OCI-LY3 (cell line): ENCODE measurements at regions not wholly inside any gene's neighbourhood (a gene's known extent, or its start where the extent isn't known, plus 50 kb on each side); places are given as distances from the start of the nearest gene placed in this dataset.

ENCODE experiments used
- H2AFZ ChIP-seq: fragments of 200-600, 300-600 bp; shearing (Covaris generic); 2 replicates; pipeline ENCODE4 v1.6.0; 2014; ENCODE audit warnings: antibody characterized with exemption, low read depth, low read length
- H3K27ac ChIP-seq: fragments of 200-600, 300-600 bp; sonication (generic); 2 replicates; pipeline ENCODE4 v1.5.1; 2014; ENCODE audit warnings: mild to moderate bottlenecking, low read length, moderate library complexity, mixed read lengths
- H3K27me3 ChIP-seq: fragments of 200-600, 300-600 bp; sonication (generic); 2 replicates; pipeline ENCODE4 v1.6.1; 2014; ENCODE audit warnings: low read depth, low read length, mixed read lengths
- H3K36me3 ChIP-seq: fragments of 200-600, 300-600 bp; sonication (generic); replicated peaks from 2 replicates; pipeline ENCODE3; 2014; ENCODE audit warnings: low read depth, low read length, mixed read lengths
- H3K4me1 ChIP-seq: fragments of 300-600, 200-600 bp; sonication (generic); 2 replicates; pipeline ENCODE4 v1.6.1; 2014; ENCODE audit warnings: low read length, mixed read lengths
- H3K4me2 ChIP-seq: fragments of 200-600, 300-600 bp; sonication (generic); 2 replicates; pipeline ENCODE4 v1.6.1; 2014; ENCODE audit warnings: low read length, mixed read lengths
- H3K4me3 ChIP-seq: fragments of 300-600, 200-600 bp; sonication (generic); 2 replicates; pipeline ENCODE4 v1.5.1; 2014; ENCODE audit warnings: antibody characterized with exemption, mild to moderate bottlenecking, low read length, moderate library complexity
- H3K79me2 ChIP-seq: fragments of 300-600, 200-600 bp; shearing (Covaris generic); 2 replicates; pipeline ENCODE4 v1.6.1; 2014; ENCODE audit warnings: mild to moderate bottlenecking, low read length, mixed read lengths
- H3K9ac ChIP-seq: fragments of 300-600, 200-600 bp; shearing (Covaris generic); 2 replicates; pipeline ENCODE4 v1.6.0; 2014; ENCODE audit warnings: mild to moderate bottlenecking, low read length, moderate library complexity
- H3K9me3 ChIP-seq: fragments of 200-600, 300-600 bp; shearing (Covaris generic); 2 replicates; pipeline ENCODE4 v1.6.1; 2014; ENCODE audit warnings: low read length, mixed read lengths; ENCODE audit not compliant: insufficient read depth
- H4K20me1 ChIP-seq: fragments of 200-600, 300-600 bp; sonication (generic); 2 replicates; pipeline ENCODE4 v1.6.1; 2016; ENCODE audit warnings: low read length, mixed read lengths; ENCODE audit not compliant: insufficient read depth
- CTCF ChIP-seq: fragments of 200-600, 300-600 bp; sonication (generic); IDR thresholded peaks from 2 replicates; pipeline ENCODE4 v1.5.1; 2014; ENCODE audit warnings: antibody characterized with exemption, low read length, low read depth
- EZH2phosphoT487 ChIP-seq: fragments of 200-600 bp; shearing (Covaris generic); IDR thresholded peaks from 2 replicates; pipeline ENCODE4 v1.6.1; 2018; ENCODE audit warnings: antibody characterized with exemption, mixed run types, low read depth

GRCh38 chr2:78646533-78647364, 378.8 kb upstream of the REG3G start:
- no peak overlapping the region for H3K9ac ChIP-seq
- no peaks in the 10 kb centered on the region for H3K4me1 ChIP-seq
- H3K9me3 ChIP-seq: no peaks in the 10 kb centered on the region
- no peak overlapping the region for H3K4me3 ChIP-seq
- no peak overlapping the region for H2AFZ ChIP-seq
- H3K79me2 ChIP-seq: no peaks in the 10 kb centered on the region
- H3K27ac ChIP-seq: no peak overlapping the region
- TF ChIP-seq CTCF: no peak
- TF ChIP-seq EZH2phosphoT487: no peak
- H3K4me2 ChIP-seq: no peak overlapping the region
- H4K20me1 ChIP-seq: no peaks in the 10 kb centered on the region
- H3K36me3 ChIP-seq: no peaks in the 10 kb centered on the region
- no peaks in the 10 kb centered on the region for H3K27me3 ChIP-seq

- H3K4me1 ChIP-seq: no peaks in the 10 kb centered on the region
- H2AFZ ChIP-seq: no peak overlapping the region
- H3K9ac ChIP-seq: no peak overlapping the region
- H3K27ac ChIP-seq: no peak overlapping the region
- TF ChIP-seq CTCF (no peak), EZH2phosphoT487 (no peak)
- no peaks in the 10 kb centered on the region for H3K9me3 ChIP-seq
- no peaks in the 10 kb centered on the region for H3K79me2 ChIP-seq
- H3K36me3 ChIP-seq: no peaks in the 10 kb centered on the region
- no peaks in the 10 kb centered on the region for H3K27me3 ChIP-seq
- no peaks in the 10 kb centered on the region for H4K20me1 ChIP-seq
- no peak overlapping the region for H3K4me2 ChIP-seq
- no peak overlapping the region for H3K4me3 ChIP-seq
These were observed 376.9 kb upstream of the REG3G start for GRCh38 chr2:78648558-78648957.

- H3K9me3 ChIP-seq: no peaks in the 10 kb centered on the region
- H3K27ac ChIP-seq: no peak overlapping the region
- H3K4me2 ChIP-seq: no peak overlapping the region
- no peaks in the 10 kb centered on the region for H3K36me3 ChIP-seq
- no peaks in the 10 kb centered on the region for H3K27me3 ChIP-seq
- no peak overlapping the region for H3K9ac ChIP-seq
- H3K4me1 ChIP-seq: no peaks in the 10 kb centered on the region
- no peak overlapping the region for H3K4me3 ChIP-seq
- H4K20me1 ChIP-seq: no peaks in the 10 kb centered on the region
- H2AFZ ChIP-seq: no peak overlapping the region
- TF ChIP-seq EZH2phosphoT487 (no peak), CTCF (no peak)
- no peaks in the 10 kb centered on the region for H3K79me2 ChIP-seq
These were observed 370.6 kb upstream of the REG3G start for GRCh38 chr2:78654941-78655340.

- Histone ChIP-seq H3K36me3 (no peaks in the 10 kb centered on the region), H3K9ac (no peak overlapping the region), H4K20me1 (no peaks in the 10 kb centered on the region), H3K79me2 (no peaks in the 10 kb centered on the region), H3K4me1 (no peaks in the 10 kb centered on the region), H2AFZ (no peak overlapping the region), H3K9me3 (no peaks in the 10 kb centered on the region), H3K4me2 (no peak overlapping the region), H3K4me3 (no peak overlapping the region), H3K27me3 (no peaks in the 10 kb centered on the region), H3K27ac (no peak overlapping the region)
- TF ChIP-seq EZH2phosphoT487: no peak
- TF ChIP-seq CTCF: no peak
These were observed 348.4 kb upstream of the REG3G start for GRCh38 chr2:78676921-78677696.
